HCT116 (cell line): ENCODE measurements at regions not wholly inside any gene's neighbourhood (a gene's known extent, or its start where the extent isn't known, plus 50 kb on each side); places are given as distances from the start of the nearest gene placed in this dataset.

Source experiments
- ATAC-seq: fragments of 200-7000 bp; cut with Tn5 transposase; 2 replicates; pipeline ENCODE4 v1.9.1; 2020; ENCODE audit warnings: mild to moderate bottlenecking, moderate library complexity
- BruUV-seq: library from RNA; stranded (reverse); fragments of 400-500 nt; replicated peaks from 2 replicates; lab custom pipeline; 2021; lab: Mats Ljungman, UMichigan
- CTCF ChIA-PET: fragments of 300-600 bp; sonication (Branson Sonifier 250); formaldehyde crosslinking; loops from one replicate; lab custom pipeline; 2021; ENCODE audit warnings: antibody characterized with exemption; lab: Charles Lee
- POLR2A ChIA-PET: fragments of 300-600, 350-600 bp; sonication (Branson Sonifier 250); formaldehyde crosslinking; loops from one replicate; lab custom pipeline; 2021; ENCODE audit warnings: antibody characterized with exemption; lab: Charles Lee
- RAD21 ChIA-PET, 2 experiments: fragments of 300-600 bp; sonication (Branson Sonifier 250); formaldehyde crosslinking; loops; one replicate each; lab custom pipeline; 2023; ENCODE audit warnings: low total read pairs in 2 of 2; ENCODE audit not compliant: uncharacterized antibody in 2 of 2, unreplicated experiment in 2 of 2, low non-redundant PET in 1 of 2; lab: Charles Lee
- DNase-seq: peaks from one replicate; pipeline ENCODE4 v3.0.0-alpha.2; 2010; ENCODE audit warnings: low read depth, low spot score
- H2AFZ ChIP-seq: fragments of 200-600 bp; shearing (Covaris generic), sonication (generic); 2 replicates; pipeline ENCODE4 v1.6.1; 2017; ENCODE audit warnings: low read depth, mixed run types, mixed read lengths, antibody characterized with exemption, low read length; ENCODE audit not compliant: poor library complexity, severe bottlenecking
- H3K27ac ChIP-seq: 2 replicates; pipeline ENCODE4 v1.5.1; 2012; ENCODE audit warnings: low read depth, low read length
- H3K27me3 ChIP-seq: fragments of 200-600 bp; sonication (generic); 2 replicates; pipeline ENCODE4 v1.6.1; 2016; ENCODE audit warnings: mixed run types, low read length, mixed read lengths; ENCODE audit not compliant: insufficient read depth
- H3K36me3 ChIP-seq, 2 experiments: fragments of 200-500 bp in 1 of 2; fragments of 200-600 bp in 1 of 2; sonication (Bioruptor generic) in 1 of 2; sonication (generic) in 1 of 2; 2 replicates each; pipeline versions ENCODE4 v1.5.1 to v1.6.1; 2014 to 2016; ENCODE audit warnings: low read length in 2 of 2, inconsistent platforms in 1 of 2, mixed read lengths in 1 of 2, mixed run types in 1 of 2; ENCODE audit not compliant: insufficient read depth in 2 of 2, control insufficient read depth in 1 of 2
- H3K4me1 ChIP-seq, 2 experiments: fragments of 200-600 bp in 1 of 2; sonication (generic) in 1 of 2; 2 replicates each; pipeline versions ENCODE4 v1.5.1 to v1.6.1; 2012 to 2017; ENCODE audit warnings: low read length in 2 of 2, inconsistent platforms in 1 of 2, mild to moderate bottlenecking in 1 of 2, mixed read lengths in 1 of 2, mixed run types in 1 of 2, moderate library complexity in 1 of 2; ENCODE audit not compliant: insufficient read depth in 2 of 2, control insufficient read depth in 1 of 2
- H3K4me2 ChIP-seq: fragments of 200-600 bp; sonication (generic); 2 replicates; pipeline ENCODE4 v1.6.1; 2017; ENCODE audit warnings: mixed run types, low read length, mixed read lengths
- H3K4me3 ChIP-seq, 2 experiments: fragments of 200-600 bp in 1 of 2; sonication (generic) in 1 of 2; replicated peaks in 1 of 2; 2 replicates each; pipeline ENCODE4 v1.5.1; 2011 to 2016; ENCODE audit warnings: low read length in 2 of 2, control low read depth in 1 of 2, low read depth in 1 of 2, mild to moderate bottlenecking in 1 of 2, mixed read lengths in 1 of 2, mixed run types in 1 of 2
- H3K79me2 ChIP-seq: fragments of 200-600 bp; sonication (generic); 2 replicates; pipeline ENCODE4 v1.6.1; 2017; ENCODE audit warnings: mild to moderate bottlenecking, mixed run types, low read length, moderate library complexity, mixed read lengths; ENCODE audit not compliant: insufficient read depth
- H3K9ac ChIP-seq: fragments of 200-600 bp; sonication (generic); 2 replicates; pipeline ENCODE4 v1.6.1; 2016; ENCODE audit warnings: low read length, mixed read lengths
- H3K9me2 ChIP-seq: fragments of 200-600 bp; sonication (generic), shearing (Covaris generic); 2 replicates; pipeline ENCODE4 v1.6.1; 2017; ENCODE audit warnings: mixed run types, mild to moderate bottlenecking, moderate library complexity; ENCODE audit not compliant: insufficient read depth
- H3K9me3 ChIP-seq, 2 experiments: fragments of 200-500 bp in 1 of 2; fragments of 200-600 bp in 1 of 2; sonication (Bioruptor generic) in 1 of 2; sonication (generic) in 1 of 2; 2 replicates each; pipeline ENCODE4 v1.6.1; 2014 to 2017; ENCODE audit warnings: low read length in 2 of 2, mixed read lengths in 2 of 2, inconsistent platforms in 1 of 2, low read depth in 1 of 2, mild to moderate bottlenecking in 1 of 2, mixed run types in 1 of 2, moderate library complexity in 1 of 2; ENCODE audit not compliant: control insufficient read depth in 1 of 2, insufficient read depth in 1 of 2
- H4K20me1 ChIP-seq: fragments of 200-600 bp; sonication (generic), shearing (Covaris generic); 2 replicates; pipeline ENCODE4 v1.6.1; 2017; ENCODE audit warnings: mixed run types, mild to moderate bottlenecking, moderate library complexity; ENCODE audit not compliant: insufficient read depth
- CBX3 ChIP-seq: IDR thresholded peaks from 2 replicates; pipeline ENCODE4 v1.6.1; 2012; ENCODE audit warnings: low read depth
- CEBPB ChIP-seq: IDR thresholded peaks from 2 replicates; pipeline ENCODE4 v1.6.1; 2012; ENCODE audit warnings: low read depth
- EGR1 ChIP-seq: IDR thresholded peaks from 2 replicates; pipeline ENCODE4 v1.6.1; 2012; ENCODE audit warnings: low read depth
- FOSL1 ChIP-seq: IDR thresholded peaks from 2 replicates; pipeline ENCODE4 v1.6.1; 2012; ENCODE audit warnings: low read depth
- POLR2A ChIP-seq: IDR thresholded peaks from 2 replicates; pipeline ENCODE4 v1.7.0; 2011; ENCODE audit warnings: borderline replicate concordance; ENCODE audit not compliant: insufficient read depth, insufficient read length; ENCODE audit errors: extremely low read depth
- SIN3A ChIP-seq: IDR thresholded peaks from 2 replicates; pipeline ENCODE4 v1.6.1; 2012; ENCODE audit warnings: low read depth
- SRF ChIP-seq: IDR thresholded peaks from 2 replicates; pipeline ENCODE4 v1.6.1; 2012; ENCODE audit warnings: low read depth
- TCF7L2 ChIP-seq: IDR thresholded peaks from 2 replicates; pipeline ENCODE4 v1.7.0; 2011; ENCODE audit warnings: borderline replicate concordance, inconsistent platforms; ENCODE audit not compliant: insufficient read depth, insufficient read length; ENCODE audit errors: extremely low read depth
- YY1 ChIP-seq: IDR thresholded peaks from 2 replicates; pipeline ENCODE4 v1.6.1; 2011; ENCODE audit warnings: low read length, low read depth, moderate library complexity, mild to moderate bottlenecking; ENCODE audit not compliant: insufficient replicate concordance; ENCODE audit errors: extremely low read depth
- ZFX ChIP-seq: fragments of 450-650 bp; IDR thresholded peaks from 2 replicates; pipeline ENCODE4 v1.6.1; 2017
- intact Hi-C: fragments of 100-400 bp; cut with micrococcal nuclease; formaldehyde crosslinking; loops from 2 replicates; pipeline ENCODE4 v1.10.0; 2022
- TF ChIP-seq, protein P1 (sequence below): IDR thresholded peaks from 2 replicates; pipeline ENCODE4 v1.6.1; 2012
- TF ChIP-seq, protein P2 (sequence below): IDR thresholded peaks from 2 replicates; pipeline ENCODE4 v1.6.1; 2012; ENCODE audit warnings: low read depth

- intact Hi-C loops = no loop called here
- Histone ChIP-seq H3K36me3 (no peaks in the 10 kb centered on the region), H4K20me1 (no peaks in the 10 kb centered on the region), H3K4me3 (no peak overlapping the region), H3K9me2 (no peaks in the 10 kb centered on the region), H2AFZ (no peak overlapping the region), H3K27me3 (no peaks in the 10 kb centered on the region), H3K79me2 (no peaks in the 10 kb centered on the region), H3K9me3 (peaks cover 0 to 12% of the 10 kb centered on the region in 2 experiments; a peak in 1 of 4 replicates), H3K4me1 (no peaks in the 10 kb centered on the region), H3K9ac (no peak overlapping the region), H3K27ac (no peak overlapping the region), H3K4me2 (no peak overlapping the region)
- RAD21 ChIA-PET = no interaction called here
- DNase-seq (no peak), ATAC-seq (no peak)
- CTCF ChIA-PET = no interaction called here
- TF ChIP-seq EGR1 = no peak
- TF ChIP-seq SRF = no peak
- TF ChIP-seq, protein P1, sequence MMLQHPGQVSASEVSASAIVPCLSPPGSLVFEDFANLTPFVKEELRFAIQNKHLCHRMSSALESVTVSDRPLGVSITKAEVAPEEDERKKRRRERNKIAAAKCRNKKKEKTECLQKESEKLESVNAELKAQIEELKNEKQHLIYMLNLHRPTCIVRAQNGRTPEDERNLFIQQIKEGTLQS = no peak
- TF ChIP-seq, protein P2, sequence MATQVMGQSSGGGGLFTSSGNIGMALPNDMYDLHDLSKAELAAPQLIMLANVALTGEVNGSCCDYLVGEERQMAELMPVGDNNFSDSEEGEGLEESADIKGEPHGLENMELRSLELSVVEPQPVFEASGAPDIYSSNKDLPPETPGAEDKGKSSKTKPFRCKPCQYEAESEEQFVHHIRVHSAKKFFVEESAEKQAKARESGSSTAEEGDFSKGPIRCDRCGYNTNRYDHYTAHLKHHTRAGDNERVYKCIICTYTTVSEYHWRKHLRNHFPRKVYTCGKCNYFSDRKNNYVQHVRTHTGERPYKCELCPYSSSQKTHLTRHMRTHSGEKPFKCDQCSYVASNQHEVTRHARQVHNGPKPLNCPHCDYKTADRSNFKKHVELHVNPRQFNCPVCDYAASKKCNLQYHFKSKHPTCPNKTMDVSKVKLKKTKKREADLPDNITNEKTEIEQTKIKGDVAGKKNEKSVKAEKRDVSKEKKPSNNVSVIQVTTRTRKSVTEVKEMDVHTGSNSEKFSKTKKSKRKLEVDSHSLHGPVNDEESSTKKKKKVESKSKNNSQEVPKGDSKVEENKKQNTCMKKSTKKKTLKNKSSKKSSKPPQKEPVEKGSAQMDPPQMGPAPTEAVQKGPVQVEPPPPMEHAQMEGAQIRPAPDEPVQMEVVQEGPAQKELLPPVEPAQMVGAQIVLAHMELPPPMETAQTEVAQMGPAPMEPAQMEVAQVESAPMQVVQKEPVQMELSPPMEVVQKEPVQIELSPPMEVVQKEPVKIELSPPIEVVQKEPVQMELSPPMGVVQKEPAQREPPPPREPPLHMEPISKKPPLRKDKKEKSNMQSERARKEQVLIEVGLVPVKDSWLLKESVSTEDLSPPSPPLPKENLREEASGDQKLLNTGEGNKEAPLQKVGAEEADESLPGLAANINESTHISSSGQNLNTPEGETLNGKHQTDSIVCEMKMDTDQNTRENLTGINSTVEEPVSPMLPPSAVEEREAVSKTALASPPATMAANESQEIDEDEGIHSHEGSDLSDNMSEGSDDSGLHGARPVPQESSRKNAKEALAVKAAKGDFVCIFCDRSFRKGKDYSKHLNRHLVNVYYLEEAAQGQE = no peak
- TF ChIP-seq SIN3A = no peak
- POLR2A ChIA-PET = no interaction called here
- BruUV-seq = no TSS peak
Measured at GRCh38 chr2:114331934-114332333, 110.5 kb upstream of the DPP10 start.

- no peaks in the 10 kb centered on the region for H4K20me1 ChIP-seq
- CTCF ChIA-PET = no interaction called here
- peaks cover 0 to 8% of the 10 kb centered on the region in 2 experiments; a peak in 2 of 4 replicates for H3K9me3 ChIP-seq
- no peak overlapping the region for H2AFZ ChIP-seq
- H3K4me2 ChIP-seq = no peak overlapping the region
- POLR2A ChIA-PET = no interaction called here
- no peak for ATAC-seq
- H3K27me3 ChIP-seq = no peaks in the 10 kb centered on the region
- H3K4me1 ChIP-seq = no peaks in the 10 kb centered on the region
- no peak for DNase-seq
- no peak overlapping the region for H3K27ac ChIP-seq
- H3K79me2 ChIP-seq = no peaks in the 10 kb centered on the region
- intact Hi-C loops = no loop called here
- no TSS peak for BruUV-seq
- H3K4me3 ChIP-seq = no peak overlapping the region
- H3K9me2 ChIP-seq = no peaks in the 10 kb centered on the region
- no peak overlapping the region for H3K9ac ChIP-seq
- TF ChIP-seq TCF7L2 = no peak
- TF ChIP-seq FOSL1 = no peak
- no peak for TF ChIP-seq SRF
- no peak for TF ChIP-seq CEBPB
- no peak for TF ChIP-seq CBX3
- TF ChIP-seq, protein P2 = no peak
- TF ChIP-seq, protein P1 = no peak
- TF ChIP-seq YY1 = no peak
- no peak for TF ChIP-seq POLR2A
- TF ChIP-seq EGR1 = no peak
- TF ChIP-seq ZFX = no peak
- TF ChIP-seq, all 23 proteins: peak for 0
- no peaks in the 10 kb centered on the region for H3K36me3 ChIP-seq
- RAD21 ChIA-PET = no interaction called here
Measured at GRCh38 chr2:114345246-114345645, 97.2 kb upstream of the DPP10 start.
